Trophoblast cell (in vitro differentiated cells and primary cell): ENCODE measurements at regions not wholly inside any gene's neighbourhood (a gene's known extent, or its start where the extent isn't known, plus 50 kb on each side); places are given as distances from the start of the nearest gene placed in this dataset.

Experiments used
- DNase-seq, 2 donors: peaks; one replicate each; pipeline ENCODE4 v3.0.0-alpha.2; 2016
- H2AFZ ChIP-seq: 2 replicates; pipeline ENCODE4 v1.6.1; 2013; ENCODE audit warnings: low read length, moderate library complexity, mild to moderate bottlenecking; ENCODE audit not compliant: insufficient read depth, poor library complexity
- H2AK5ac ChIP-seq: 2 replicates; pipeline ENCODE4 v1.6.1; 2013; ENCODE audit warnings: mild to moderate bottlenecking, low read length
- H2BK120ac ChIP-seq: 2 replicates; pipeline ENCODE4 v1.6.1; 2013; ENCODE audit warnings: low read length, mild to moderate bottlenecking, moderate library complexity; ENCODE audit not compliant: insufficient read depth, poor library complexity
- H2BK12ac ChIP-seq: 2 replicates; pipeline ENCODE4 v1.6.1; 2013; ENCODE audit warnings: mild to moderate bottlenecking, low read length, moderate library complexity
- H2BK5ac ChIP-seq: 2 replicates; pipeline ENCODE4 v1.6.1; 2013; ENCODE audit warnings: low read length, low read depth, moderate library complexity, mild to moderate bottlenecking; ENCODE audit not compliant: poor library complexity
- H3K14ac ChIP-seq: 2 replicates; pipeline ENCODE4 v1.6.1; 2013; ENCODE audit warnings: mild to moderate bottlenecking, low read length
- H3K18ac ChIP-seq: 2 replicates; pipeline ENCODE4 v1.6.1; 2013; ENCODE audit warnings: mild to moderate bottlenecking, low read length
- H3K23ac ChIP-seq: 2 replicates; pipeline ENCODE4 v1.6.1; 2013; ENCODE audit warnings: low read length
- H3K27ac ChIP-seq: 2 replicates; pipeline ENCODE4 v1.5.1; 2013; ENCODE audit warnings: low read depth, mild to moderate bottlenecking, inconsistent platforms, low read length, moderate library complexity
- H3K27me3 ChIP-seq: 2 replicates; pipeline ENCODE4 v1.6.1; 2013; ENCODE audit warnings: inconsistent platforms, mild to moderate bottlenecking, low read length, moderate library complexity; ENCODE audit not compliant: insufficient read depth
- H3K36me3 ChIP-seq, 2 experiments: 1 replicate in 1 of 2; 2 replicates in 1 of 2; pipeline ENCODE4 v1.6.1; 2013; ENCODE audit warnings: low read length in 2 of 2, mild to moderate bottlenecking in 2 of 2, moderate library complexity in 1 of 2; ENCODE audit not compliant: insufficient read depth in 2 of 2, control insufficient read depth in 1 of 2
- H3K4ac ChIP-seq: 2 replicates; pipeline ENCODE4 v1.6.1; 2013; ENCODE audit warnings: low read depth, mild to moderate bottlenecking, low read length, moderate library complexity
- H3K4me1 ChIP-seq, 2 experiments: 1 replicate in 1 of 2; 2 replicates in 1 of 2; pipeline ENCODE4 v1.6.1; 2013; ENCODE audit warnings: low read length in 2 of 2, mild to moderate bottlenecking in 2 of 2, moderate library complexity in 1 of 2; ENCODE audit not compliant: insufficient read depth in 2 of 2, control insufficient read depth in 1 of 2
- H3K4me2 ChIP-seq: 2 replicates; pipeline ENCODE4 v1.6.1; 2013; ENCODE audit warnings: inconsistent platforms, mild to moderate bottlenecking, low read length, moderate library complexity
- H3K4me3 ChIP-seq: 2 replicates; pipeline ENCODE4 v1.5.1; 2013; ENCODE audit warnings: mild to moderate bottlenecking, low read depth, low read length, inconsistent platforms
- H3K79me1 ChIP-seq: one replicate; pipeline ENCODE4 v1.6.1; 2013; ENCODE audit warnings: low read length
- H3K79me2 ChIP-seq: 2 replicates; pipeline ENCODE4 v1.6.1; 2013; ENCODE audit warnings: low read length, mild to moderate bottlenecking; ENCODE audit not compliant: control insufficient read depth, insufficient read depth, poor library complexity
- H3K9ac ChIP-seq: 2 replicates; pipeline ENCODE4 v1.6.1; 2013; ENCODE audit warnings: mild to moderate bottlenecking, low read length
- H3K9me3 ChIP-seq: 2 replicates; pipeline ENCODE4 v1.6.1; 2013; ENCODE audit warnings: low read depth, mild to moderate bottlenecking, control low read depth, inconsistent platforms, low read length; ENCODE audit not compliant: insufficient read depth
- H4K12ac ChIP-seq: 2 replicates; pipeline ENCODE4 v1.6.1; 2013; ENCODE audit warnings: low read depth, mild to moderate bottlenecking, low read length, moderate library complexity
- H4K8ac ChIP-seq: 2 replicates; pipeline ENCODE4 v1.6.1; 2013; ENCODE audit warnings: low read depth, mild to moderate bottlenecking, low read length, moderate library complexity
- H4K91ac ChIP-seq: one replicate; pipeline ENCODE4 v1.6.1; 2013; ENCODE audit warnings: low read depth, mild to moderate bottlenecking, low read length, moderate library complexity
- WGBS: extraction: QIAGEN DNeasy Blood & Tissue Kit; methylation state at CpG from one replicate; pipeline ENCODE4 v1.1.7; 2013; ENCODE audit warnings: missing lambda C conversion rate; ENCODE audit not compliant: insufficient read length, insufficient coverage; ENCODE audit errors: extremely low coverage; 5-methylcytosine and 5-hydroxymethylcytosine counted together

DNA sequence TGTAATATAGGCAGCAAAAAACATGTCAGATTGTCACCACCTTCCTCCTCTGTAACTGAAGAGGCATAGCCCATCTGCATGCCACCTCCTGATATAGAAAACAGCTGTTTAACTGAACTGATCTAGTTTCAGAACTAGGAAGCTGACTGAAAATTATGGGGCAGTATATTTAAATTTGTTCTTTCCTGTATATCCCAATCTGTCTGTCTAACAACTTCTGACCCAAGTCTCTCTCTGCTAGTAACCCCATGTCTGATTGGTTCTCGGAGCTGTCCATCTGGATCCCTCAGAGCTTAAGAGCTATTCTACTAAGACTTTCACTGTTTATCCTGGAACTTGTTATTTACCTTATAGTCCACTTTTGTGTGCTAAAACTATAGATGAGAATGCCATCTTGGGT lies 68.2 kb upstream of the SLC35G4 start:
- H2BK5ac ChIP-seq, result no peak overlapping the region
- H3K27me3 ChIP-seq, result no peaks in the 10 kb centered on the region
- no peak overlapping the region for H4K8ac ChIP-seq
- no peak overlapping the region for H3K27ac ChIP-seq
- H3K4me3 ChIP-seq, result no peak overlapping the region
- no peak overlapping the region for H3K14ac ChIP-seq
- no peak overlapping the region for H3K23ac ChIP-seq
- H4K91ac ChIP-seq, result no peak overlapping the region
- H3K18ac ChIP-seq, result no peak overlapping the region
- no peak overlapping the region for H3K9ac ChIP-seq
- H4K12ac ChIP-seq, result no peak overlapping the region
- H3K79me2 ChIP-seq, result no peaks in the 10 kb centered on the region
- no peak overlapping the region for H2BK120ac ChIP-seq
- no peaks in the 10 kb centered on the region for H3K4me1 ChIP-seq
- WGBS, result no CpG with 5 or more reads among the region's 1 CpG
- H3K4me2 ChIP-seq, result no peak overlapping the region
- H2AK5ac ChIP-seq, result no peak overlapping the region
- H2BK12ac ChIP-seq, result no peak overlapping the region
- no peak overlapping the region for H3K4ac ChIP-seq
- H3K9me3 ChIP-seq, result peaks cover 2% of the 10 kb centered on the region
- no peaks in the 10 kb centered on the region for H3K79me1 ChIP-seq
- DNase-seq, result no peak
- H3K36me3 ChIP-seq, result no peaks in the 10 kb centered on the region
- no peak overlapping the region for H2AFZ ChIP-seq

DNA sequence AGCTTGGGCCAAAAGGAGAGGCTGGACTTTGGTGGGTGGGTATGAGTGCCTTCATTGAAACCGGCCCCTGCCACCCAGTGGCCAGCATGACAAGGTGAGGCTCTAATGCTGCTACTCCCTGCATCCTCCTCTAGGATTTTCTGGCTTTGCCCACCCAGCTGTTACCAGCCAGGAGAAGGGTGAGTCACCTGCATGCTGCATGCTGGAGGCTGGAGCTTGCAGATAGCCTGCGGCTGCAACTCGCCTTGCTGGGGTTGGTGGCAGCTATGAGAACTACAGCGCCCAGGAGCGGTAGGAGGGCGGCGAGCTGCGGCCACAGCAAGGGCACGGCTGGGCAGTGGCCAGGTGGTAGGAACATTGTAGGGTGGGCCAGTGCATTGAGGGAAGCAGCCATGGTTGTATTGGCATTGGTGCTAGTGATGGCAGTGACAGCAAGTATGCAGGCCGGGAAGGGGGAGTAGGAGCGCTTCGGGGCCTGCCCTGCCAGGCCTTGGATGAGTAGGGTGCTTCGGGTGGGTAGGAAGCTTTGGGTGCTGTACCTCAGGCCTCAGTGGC lies 75.4 kb upstream of the SLC35G4 start:
- no peak overlapping the region for H4K91ac ChIP-seq
- no peak overlapping the region for H2AK5ac ChIP-seq
- H3K27me3 ChIP-seq, result no peaks in the 10 kb centered on the region
- H2BK5ac ChIP-seq, result no peak overlapping the region
- H3K9me3 ChIP-seq, result peaks cover 9% of the 10 kb centered on the region
- H3K4me3 ChIP-seq, result no peak overlapping the region
- H3K4me2 ChIP-seq, result no peak overlapping the region
- H3K4ac ChIP-seq, result no peak overlapping the region
- no peaks in the 10 kb centered on the region for H3K4me1 ChIP-seq
- no peak overlapping the region for H3K23ac ChIP-seq
- no peaks in the 10 kb centered on the region for H3K79me2 ChIP-seq
- H2BK120ac ChIP-seq, result no peak overlapping the region
- no peaks in the 10 kb centered on the region for H3K79me1 ChIP-seq
- no peak overlapping the region for H4K12ac ChIP-seq
- no CpG with 5 or more reads among the region's 13 CpGs for WGBS
- no peaks in the 10 kb centered on the region for H3K36me3 ChIP-seq
- H3K27ac ChIP-seq, result no peak overlapping the region
- H2AFZ ChIP-seq, result no peak overlapping the region
- no peak overlapping the region for H3K14ac ChIP-seq
- no peak overlapping the region for H3K18ac ChIP-seq
- DNase-seq, result peak in 1 of 2 donors; percentile 6
- H2BK12ac ChIP-seq, result no peak overlapping the region
- no peak overlapping the region for H4K8ac ChIP-seq
- H3K9ac ChIP-seq, result no peak overlapping the region

GRCh38 chr18:11533513-11533890 lies 75.9 kb upstream of the SLC35G4 start:
- Histone ChIP-seq H3K4me1 (no peaks in the 10 kb centered on the region), H2AFZ (no peak overlapping the region), H2BK120ac (no peak overlapping the region), H3K4me2 (no peak overlapping the region), H3K14ac (no peak overlapping the region), H3K4ac (no peak overlapping the region), H2AK5ac (no peak overlapping the region), H3K4me3 (no peak overlapping the region), H2BK5ac (no peak overlapping the region), H3K27ac (no peak overlapping the region), H2BK12ac (no peak overlapping the region), H3K9ac (no peak overlapping the region), H3K79me1 (no peaks in the 10 kb centered on the region), H3K36me3 (no peaks in the 10 kb centered on the region), H3K9me3 (peaks cover 9% of the 10 kb centered on the region), H4K12ac (no peak overlapping the region), H3K18ac (no peak overlapping the region), H3K27me3 (no peaks in the 10 kb centered on the region), H3K23ac (no peak overlapping the region), H4K91ac (no peak overlapping the region), H4K8ac (no peak overlapping the region), H3K79me2 (no peaks in the 10 kb centered on the region)
- WGBS, result no CpG with 5 or more reads among the region's 13 CpGs
- DNase-seq, result no peak

GRCh38 chr18:11532758-11533512 lies 76.5 kb upstream of the SLC35G4 start:
- no peak overlapping the region for H4K12ac ChIP-seq
- no CpG with 5 or more reads among the region's 35 CpGs for WGBS

More at GRCh38 chr18:11532758-11533512, 76.5 kb upstream of the SLC35G4 start:
- Histone ChIP-seq H3K14ac (no peak overlapping the region), H3K4me3 (no peak overlapping the region), H2BK5ac (no peak overlapping the region), H2AFZ (no peak overlapping the region), H3K36me3 (no peaks in the 10 kb centered on the region), H3K27ac (no peak overlapping the region), H2BK12ac (no peak overlapping the region), H3K4ac (no peak overlapping the region), H3K4me1 (no peaks in the 10 kb centered on the region), H2AK5ac (no peak overlapping the region), H3K79me1 (no peaks in the 10 kb centered on the region), H3K9ac (no peak overlapping the region), H3K79me2 (no peaks in the 10 kb centered on the region), H3K27me3 (no peaks in the 10 kb centered on the region), H3K9me3 (peaks cover 9% of the 10 kb centered on the region), H3K23ac (no peak overlapping the region), H4K91ac (no peak overlapping the region), H2BK120ac (no peak overlapping the region), H4K8ac (no peak overlapping the region), H3K18ac (no peak overlapping the region), H3K4me2 (no peak overlapping the region)
- no peak for DNase-seq
